ENCODE measurements at regions not wholly inside any gene's neighbourhood (a gene's known extent, or its start where the extent isn't known, plus 50 kb on each side); places are given as distances from the start of the nearest gene placed in this dataset.

- DNase-seq = no peak
- H3K36me3 ChIP-seq = no peaks in the 10 kb centered on the region
- TF ChIP-seq, protein P1, sequence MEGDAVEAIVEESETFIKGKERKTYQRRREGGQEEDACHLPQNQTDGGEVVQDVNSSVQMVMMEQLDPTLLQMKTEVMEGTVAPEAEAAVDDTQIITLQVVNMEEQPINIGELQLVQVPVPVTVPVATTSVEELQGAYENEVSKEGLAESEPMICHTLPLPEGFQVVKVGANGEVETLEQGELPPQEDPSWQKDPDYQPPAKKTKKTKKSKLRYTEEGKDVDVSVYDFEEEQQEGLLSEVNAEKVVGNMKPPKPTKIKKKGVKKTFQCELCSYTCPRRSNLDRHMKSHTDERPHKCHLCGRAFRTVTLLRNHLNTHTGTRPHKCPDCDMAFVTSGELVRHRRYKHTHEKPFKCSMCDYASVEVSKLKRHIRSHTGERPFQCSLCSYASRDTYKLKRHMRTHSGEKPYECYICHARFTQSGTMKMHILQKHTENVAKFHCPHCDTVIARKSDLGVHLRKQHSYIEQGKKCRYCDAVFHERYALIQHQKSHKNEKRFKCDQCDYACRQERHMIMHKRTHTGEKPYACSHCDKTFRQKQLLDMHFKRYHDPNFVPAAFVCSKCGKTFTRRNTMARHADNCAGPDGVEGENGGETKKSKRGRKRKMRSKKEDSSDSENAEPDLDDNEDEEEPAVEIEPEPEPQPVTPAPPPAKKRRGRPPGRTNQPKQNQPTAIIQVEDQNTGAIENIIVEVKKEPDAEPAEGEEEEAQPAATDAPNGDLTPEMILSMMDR (IDR thresholded peaks at IDR 0.05) = no peak
- TF ChIP-seq EP300 (IDR thresholded peaks at IDR 0.05) (no peak), POLR2AphosphoS5 (IDR thresholded peaks at IDR 0.05) (no peak), POLR2A (IDR thresholded peaks at IDR 0.05) (no peak)
- intact Hi-C loops (cut with DNase I; ENCODE audit: low total_unique reads) = no loop called here
- no peak overlapping the region for H3K4me3 ChIP-seq
- WGBS, 5 donors = 24 to 47% (median 29%) methylated on average over 3 of the region's 3 CpGs
- peaks cover 0 to 14% (median 0%) of the 10 kb centered on the region in 3 donors for H3K27me3 ChIP-seq
- H3K9me3 ChIP-seq = no peaks in the 10 kb centered on the region
- no peak overlapping the region for H3K27ac ChIP-seq
- no peaks in the 10 kb centered on the region for H3K4me1 ChIP-seq
Observed at GRCh38 chr15:87731630-87732029, 524.9 kb downstream of the NTRK3 start.

GRCh38 chr15:87730706-87731105 is 525.8 kb downstream of the NTRK3 start:
- no peak overlapping the region for H3K4me3 ChIP-seq
- 92 to 95% (median 95%) methylated on average over 2 of the region's 2 CpGs for WGBS, 5 donors
- TF ChIP-seq POLR2AphosphoS5 (IDR thresholded peaks at IDR 0.05) (no peak), POLR2A (IDR thresholded peaks at IDR 0.05) (no peak), EP300 (IDR thresholded peaks at IDR 0.05) (no peak)
- TF ChIP-seq, protein P1 (IDR thresholded peaks at IDR 0.05) = no peak
- no peak overlapping the region for H3K27ac ChIP-seq
- H3K36me3 ChIP-seq = no peaks in the 10 kb centered on the region
- no peak for DNase-seq
- peaks cover 0 to 12% (median 0%) of the 10 kb centered on the region in 3 donors for H3K27me3 ChIP-seq
- intact Hi-C loops (cut with DNase I; ENCODE audit: low total_unique reads) = no loop called here
- no peaks in the 10 kb centered on the region for H3K9me3 ChIP-seq
- no peaks in the 10 kb centered on the region for H3K4me1 ChIP-seq

GRCh38 chr15:87728998-87729397 is 527.5 kb downstream of the NTRK3 start:
- intact Hi-C loops (cut with DNase I; ENCODE audit: low total_unique reads) = no loop called here
- Histone ChIP-seq H3K4me1 (no peaks in the 10 kb centered on the region), H3K27ac (no peak overlapping the region), H3K4me3 (no peak overlapping the region), H3K36me3 (no peaks in the 10 kb centered on the region), H3K9me3 (no peaks in the 10 kb centered on the region), H3K27me3 (peaks cover 0 to 1% (median 0%) of the 10 kb centered on the region in 3 donors)
- no peak for DNase-seq
- TF ChIP-seq EP300 (IDR thresholded peaks at IDR 0.05) (no peak), POLR2A (IDR thresholded peaks at IDR 0.05) (no peak), POLR2AphosphoS5 (IDR thresholded peaks at IDR 0.05) (no peak)
- TF ChIP-seq, protein P1 (IDR thresholded peaks at IDR 0.05) = no peak
- 30 to 78% (median 62%) methylated on average over 2 of the region's 2 CpGs for WGBS, 5 donors

GRCh38 chr15:87727073-87727472 is 529.5 kb downstream of the NTRK3 start:
- DNase-seq = no peak
- Histone ChIP-seq H3K27me3 (peaks cover 0 to 7% (median 0%) of the 10 kb centered on the region in 3 donors), H3K4me1 (no peaks in the 10 kb centered on the region), H3K9me3 (no peaks in the 10 kb centered on the region), H3K36me3 (no peaks in the 10 kb centered on the region), H3K4me3 (no peak overlapping the region), H3K27ac (no peak overlapping the region)
- WGBS, 5 donors = 61 to 90% (median 70%) methylated on average over 2 of the region's 2 CpGs
- intact Hi-C loops (cut with DNase I; ENCODE audit: low total_unique reads) = no loop called here
- TF ChIP-seq POLR2AphosphoS5 (IDR thresholded peaks at IDR 0.05) = no peak
- no peak for TF ChIP-seq POLR2A (IDR thresholded peaks at IDR 0.05)
- TF ChIP-seq, protein P1 (IDR thresholded peaks at IDR 0.05) = no peak
- no peak for TF ChIP-seq EP300 (IDR thresholded peaks at IDR 0.05)
